ENCODE measurements at regions not wholly inside any gene's neighbourhood (a gene's known extent, or its start where the extent isn't known, plus 50 kb on each side); places are given as distances from the start of the nearest gene placed in this dataset.

DNA sequence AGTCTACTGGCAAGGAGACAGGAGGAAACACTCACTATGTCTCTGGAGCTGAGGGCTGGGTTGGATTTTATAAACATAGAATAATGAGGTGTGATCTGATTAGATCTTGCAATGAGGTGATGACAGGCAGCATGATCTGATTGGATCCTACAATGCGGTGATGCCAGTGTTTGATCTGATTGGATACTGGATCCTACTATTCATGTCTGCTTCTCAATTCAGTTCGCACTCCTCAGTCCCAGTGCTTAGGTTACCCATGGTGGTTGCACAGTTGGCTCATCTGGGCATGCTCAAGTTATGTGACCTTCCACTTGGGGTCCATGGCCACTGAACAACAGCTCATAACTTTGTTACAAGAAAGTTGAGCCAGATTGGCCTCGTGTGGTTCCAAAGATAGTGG is 469.5 kb downstream of the TSHZ3 start:
- TF ChIP-seq, protein P1, sequence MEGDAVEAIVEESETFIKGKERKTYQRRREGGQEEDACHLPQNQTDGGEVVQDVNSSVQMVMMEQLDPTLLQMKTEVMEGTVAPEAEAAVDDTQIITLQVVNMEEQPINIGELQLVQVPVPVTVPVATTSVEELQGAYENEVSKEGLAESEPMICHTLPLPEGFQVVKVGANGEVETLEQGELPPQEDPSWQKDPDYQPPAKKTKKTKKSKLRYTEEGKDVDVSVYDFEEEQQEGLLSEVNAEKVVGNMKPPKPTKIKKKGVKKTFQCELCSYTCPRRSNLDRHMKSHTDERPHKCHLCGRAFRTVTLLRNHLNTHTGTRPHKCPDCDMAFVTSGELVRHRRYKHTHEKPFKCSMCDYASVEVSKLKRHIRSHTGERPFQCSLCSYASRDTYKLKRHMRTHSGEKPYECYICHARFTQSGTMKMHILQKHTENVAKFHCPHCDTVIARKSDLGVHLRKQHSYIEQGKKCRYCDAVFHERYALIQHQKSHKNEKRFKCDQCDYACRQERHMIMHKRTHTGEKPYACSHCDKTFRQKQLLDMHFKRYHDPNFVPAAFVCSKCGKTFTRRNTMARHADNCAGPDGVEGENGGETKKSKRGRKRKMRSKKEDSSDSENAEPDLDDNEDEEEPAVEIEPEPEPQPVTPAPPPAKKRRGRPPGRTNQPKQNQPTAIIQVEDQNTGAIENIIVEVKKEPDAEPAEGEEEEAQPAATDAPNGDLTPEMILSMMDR (IDR thresholded peaks at IDR 0.05; ENCODE audit: insufficient read depth, low read depth, low read length): no peak
- H3K4me3 ChIP-seq (ENCODE audit: low read depth, low read length): no peak overlapping the region
- DNase-seq (ENCODE audit: low read depth): no peak

DNA sequence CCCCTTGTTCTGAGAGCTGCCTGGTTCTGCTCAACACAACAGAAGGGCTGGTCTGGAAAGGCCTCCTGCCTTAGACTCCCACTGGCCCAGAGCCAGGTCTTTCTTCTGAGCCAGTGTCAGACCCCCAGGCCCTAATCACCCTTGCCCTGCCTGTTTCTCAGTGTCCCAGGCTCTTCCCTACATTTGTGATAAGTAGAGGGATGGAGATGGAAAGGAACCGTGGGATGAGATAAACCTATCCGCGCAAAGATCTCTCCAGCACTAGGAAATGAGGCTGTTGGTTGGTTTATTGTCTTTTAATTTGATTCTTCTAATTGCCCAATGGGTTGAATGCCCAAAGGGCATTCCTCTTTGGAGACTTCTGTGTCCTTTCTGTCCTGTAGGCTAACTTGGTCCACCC is 470.0 kb downstream of the TSHZ3 start:
- no peak overlapping the region for H3K4me3 ChIP-seq (ENCODE audit: low read depth, low read length)
- no peak for DNase-seq (ENCODE audit: low read depth)
- TF ChIP-seq, protein P1 (IDR thresholded peaks at IDR 0.05; ENCODE audit: insufficient read depth, low read depth, low read length): no peak

DNA sequence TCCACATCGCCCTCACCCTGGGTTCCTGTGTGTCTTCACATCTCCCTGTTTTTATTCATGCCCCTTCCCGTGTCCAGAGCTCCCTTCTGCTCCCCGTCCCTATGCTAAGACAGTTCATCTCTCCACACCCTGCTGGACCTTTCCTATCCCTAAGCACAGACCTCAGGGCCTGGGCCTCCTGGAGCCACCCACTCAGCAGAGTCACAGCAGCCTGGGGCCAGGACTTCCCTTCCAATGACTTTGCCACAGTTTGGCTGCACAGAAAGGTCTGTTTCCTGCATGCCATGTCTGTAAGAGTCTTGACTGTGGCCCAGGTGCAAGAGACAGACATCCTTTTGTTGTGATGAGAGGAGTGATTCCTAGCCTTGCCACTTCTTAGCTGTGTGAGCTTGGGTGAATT is 470.7 kb downstream of the TSHZ3 start:
- H3K4me3 ChIP-seq (ENCODE audit: low read depth, low read length): no peak overlapping the region
- DNase-seq (ENCODE audit: low read depth): no peak
- TF ChIP-seq, protein P1 (IDR thresholded peaks at IDR 0.05; ENCODE audit: insufficient read depth, low read depth, low read length): no peak

DNA sequence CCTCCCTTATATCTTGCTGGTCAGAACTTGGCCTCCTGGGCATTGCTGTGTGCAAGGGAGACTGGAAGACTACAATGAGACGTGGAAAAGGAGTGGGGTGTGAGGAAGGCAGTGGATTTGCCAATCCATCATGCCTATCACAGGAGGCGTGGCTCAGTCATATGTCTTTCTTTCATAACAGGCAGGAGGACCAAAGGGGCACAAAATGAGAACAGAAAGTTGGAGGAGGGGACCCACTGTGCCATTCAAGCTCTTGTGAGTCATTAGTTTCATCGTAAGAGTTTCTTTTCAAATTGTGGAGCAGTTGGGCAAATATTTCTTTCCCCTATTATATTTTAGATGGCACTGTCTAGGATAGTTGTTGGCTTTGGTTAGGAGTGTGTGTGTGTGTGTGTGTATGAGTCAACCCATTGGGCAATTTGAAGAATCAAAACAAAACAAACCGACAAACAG is 471.5 kb downstream of the TSHZ3 start:
- DNase-seq (ENCODE audit: low read depth): no peak

DNA sequence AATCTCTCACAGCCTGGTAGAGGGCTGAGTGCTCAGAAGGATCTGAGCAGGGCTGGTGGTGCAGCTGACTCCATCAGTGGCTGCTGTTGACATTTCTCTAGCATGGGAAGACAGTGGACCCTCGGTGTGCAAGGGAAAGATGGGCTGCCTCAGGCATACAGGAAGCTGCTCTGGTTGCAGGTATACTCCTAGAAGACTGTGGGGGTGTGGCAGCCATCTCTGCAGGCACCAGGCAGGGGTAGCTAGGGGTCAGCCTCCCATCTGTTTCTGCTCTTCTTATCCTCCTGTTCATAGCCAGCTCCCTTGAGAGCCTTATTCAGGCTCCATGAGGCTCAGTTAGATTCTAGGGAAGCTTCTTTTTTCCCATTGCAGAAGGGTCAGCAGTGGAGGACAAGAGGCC is 475.5 kb downstream of the TSHZ3 start:
- DNase-seq (ENCODE audit: low read depth): no peak
- no peak overlapping the region for H3K4me3 ChIP-seq (ENCODE audit: low read depth, low read length)
- TF ChIP-seq, protein P1 (IDR thresholded peaks at IDR 0.05; ENCODE audit: insufficient read depth, low read depth, low read length): no peak

More for the DNA sequence above, 471.5 kb downstream of the TSHZ3 start:
- no peak overlapping the region for H3K4me3 ChIP-seq (ENCODE audit: low read depth, low read length)
- TF ChIP-seq, protein P1 (IDR thresholded peaks at IDR 0.05; ENCODE audit: insufficient read depth, low read depth, low read length): no peak

DNA sequence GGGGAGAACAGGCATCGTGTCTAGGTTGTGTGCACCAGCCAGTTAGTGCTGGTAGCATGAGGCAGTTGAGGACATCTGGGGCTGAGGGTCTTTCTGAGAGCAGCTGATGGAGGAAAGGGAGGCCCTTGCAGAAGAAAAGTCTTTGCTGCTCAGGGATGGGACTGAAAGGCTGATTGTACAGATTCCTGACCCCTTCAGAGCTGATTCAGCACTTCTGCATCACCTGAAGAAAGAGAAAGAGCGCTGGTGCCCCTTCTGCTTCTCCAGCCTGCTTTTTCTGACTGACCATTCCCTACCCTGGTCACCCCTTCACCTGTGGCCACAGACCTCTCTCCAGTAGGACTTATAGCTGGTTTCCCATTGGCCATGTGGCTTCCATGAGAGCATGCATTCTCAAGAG is 476.2 kb downstream of the TSHZ3 start:
- TF ChIP-seq, protein P1 (IDR thresholded peaks at IDR 0.05; ENCODE audit: insufficient read depth, low read depth, low read length): no peak
- no peak overlapping the region for H3K4me3 ChIP-seq (ENCODE audit: low read depth, low read length)
- no peak for DNase-seq (ENCODE audit: low read depth)

DNA sequence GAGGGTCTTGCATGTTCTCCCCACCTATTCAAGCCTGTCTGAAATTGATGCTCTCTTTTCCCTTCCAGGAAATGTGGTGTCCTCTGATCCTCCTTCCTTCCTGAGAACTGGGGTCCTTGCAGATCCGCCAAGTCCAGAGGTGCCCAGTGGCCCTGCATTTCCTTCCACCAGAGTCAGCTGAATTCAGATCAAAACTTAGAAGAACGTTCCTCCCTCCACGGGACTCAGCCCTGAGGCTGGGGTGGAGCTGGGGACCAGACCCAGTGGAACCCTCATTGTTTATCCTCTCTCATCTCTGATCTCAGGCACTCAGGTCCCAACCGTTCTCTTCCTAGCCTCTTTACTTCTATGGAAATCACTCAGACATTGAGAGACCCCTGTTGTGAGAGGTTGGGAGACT is 477.3 kb downstream of the TSHZ3 start:
- no peak overlapping the region for H3K4me3 ChIP-seq (ENCODE audit: low read depth, low read length)
- TF ChIP-seq, protein P1 (IDR thresholded peaks at IDR 0.05; ENCODE audit: insufficient read depth, low read depth, low read length): no peak
- DNase-seq (ENCODE audit: low read depth): no peak

Measured in fibroblast of villous mesenchyme (primary cell).